H9 (cell line): ENCODE measurements at regions not wholly inside any gene's neighbourhood (a gene's known extent, or its start where the extent isn't known, plus 50 kb on each side); places are given as distances from the start of the nearest gene placed in this dataset.

Experiments
- DNase-seq: peaks from one replicate; pipeline ENCODE4 v3.0.0-alpha.2; 2017
- H2AFZ ChIP-seq: one replicate; pipeline ENCODE4 v1.6.1; 2013; ENCODE audit warnings: mild to moderate bottlenecking, low read length, control low read depth, moderate library complexity
- H2AK5ac ChIP-seq: 2 replicates; pipeline ENCODE4 v1.6.1; 2013; ENCODE audit warnings: low read length, control low read depth, mixed read lengths; ENCODE audit not compliant: insufficient read length
- H2BK120ac ChIP-seq: one replicate; pipeline ENCODE4 v1.6.1; 2013; ENCODE audit warnings: low read depth, mild to moderate bottlenecking, low read length, control low read depth, inconsistent platforms; ENCODE audit not compliant: poor library complexity, severe bottlenecking
- H2BK12ac ChIP-seq: 2 replicates; pipeline ENCODE4 v1.6.1; 2013; ENCODE audit warnings: low read length, control low read depth, mixed read lengths, low read depth; ENCODE audit not compliant: insufficient read length
- H2BK15ac ChIP-seq: 2 replicates; pipeline ENCODE4 v1.6.1; 2013; ENCODE audit warnings: low read depth, low read length, control low read depth
- H2BK20ac ChIP-seq: one replicate; pipeline ENCODE4 v1.6.1; 2013; ENCODE audit warnings: low read depth, mild to moderate bottlenecking, low read length, control low read depth, inconsistent platforms; ENCODE audit not compliant: poor library complexity, severe bottlenecking
- H2BK5ac ChIP-seq: 2 replicates; pipeline ENCODE4 v1.6.1; 2013; ENCODE audit warnings: low read length, control low read depth, mixed read lengths; ENCODE audit not compliant: insufficient read length
- H3K14ac ChIP-seq: 2 replicates; pipeline ENCODE4 v1.6.1; 2013; ENCODE audit warnings: low read length, control low read depth; ENCODE audit not compliant: insufficient read depth
- H3K18ac ChIP-seq: 2 replicates; pipeline ENCODE4 v1.6.1; 2013; ENCODE audit warnings: low read depth, mild to moderate bottlenecking, mixed read lengths, low read length, control low read depth; ENCODE audit not compliant: insufficient read length
- H3K23ac ChIP-seq: 2 replicates; pipeline ENCODE4 v1.6.1; 2013; ENCODE audit warnings: low read length, control low read depth, mixed read lengths, low read depth; ENCODE audit not compliant: insufficient read length
- H3K23me2 ChIP-seq: 2 replicates; pipeline ENCODE4 v1.6.1; 2013; ENCODE audit warnings: low read depth, mild to moderate bottlenecking, mixed read lengths, low read length, control low read depth; ENCODE audit not compliant: insufficient read length, poor library complexity, severe bottlenecking
- H3K27ac ChIP-seq: 2 replicates; pipeline ENCODE4 v1.5.1; 2013; ENCODE audit warnings: low read length, control low read depth, mixed read lengths, low read depth; ENCODE audit not compliant: insufficient read length
- H3K27me3 ChIP-seq: 2 replicates; pipeline ENCODE4 v1.6.1; 2013; ENCODE audit warnings: low read length, control low read depth, inconsistent platforms; ENCODE audit not compliant: insufficient read depth
- H3K4ac ChIP-seq: 2 replicates; pipeline ENCODE4 v1.6.1; 2013; ENCODE audit warnings: low read depth, mild to moderate bottlenecking, control low read depth, inconsistent platforms, low read length, moderate library complexity
- H3K4me1 ChIP-seq: 2 replicates; pipeline ENCODE4 v1.6.1; 2013; ENCODE audit warnings: low read length, control low read depth, inconsistent platforms; ENCODE audit not compliant: insufficient read depth
- H3K4me2 ChIP-seq: 2 replicates; pipeline ENCODE4 v1.6.1; 2013; ENCODE audit warnings: low read length, control low read depth, mixed read lengths; ENCODE audit not compliant: insufficient read length, insufficient read depth
- H3K56ac ChIP-seq: 2 replicates; pipeline ENCODE4 v1.6.1; 2013; ENCODE audit warnings: low read depth, mild to moderate bottlenecking, mixed read lengths, low read length, control low read depth; ENCODE audit not compliant: insufficient read length
- H3K79me1 ChIP-seq: 2 replicates; pipeline ENCODE4 v1.6.1; 2013; ENCODE audit warnings: low read depth, mild to moderate bottlenecking, moderate library complexity, low read length, control low read depth, inconsistent platforms; ENCODE audit not compliant: insufficient read depth, poor library complexity, severe bottlenecking
- H3K79me2 ChIP-seq: 2 replicates; pipeline ENCODE4 v1.6.1; 2013; ENCODE audit warnings: low read length, control low read depth, inconsistent platforms; ENCODE audit not compliant: insufficient read depth
- H3K9ac ChIP-seq: 2 replicates; pipeline ENCODE4 v1.6.1; 2013; ENCODE audit warnings: low read length, control low read depth, mixed read lengths; ENCODE audit not compliant: insufficient read length; ENCODE audit errors: extremely low read depth
- H3K9me3 ChIP-seq: one replicate; pipeline ENCODE4 v1.6.1; 2013; ENCODE audit warnings: low read depth, low read length, inconsistent platforms; ENCODE audit not compliant: control insufficient read depth
- H3T11ph ChIP-seq: one replicate; pipeline ENCODE4 v1.6.1; 2013; ENCODE audit warnings: mild to moderate bottlenecking, low read length, control low read depth, inconsistent platforms
- H4K20me1 ChIP-seq: one replicate; pipeline ENCODE4 v1.6.1; 2013; ENCODE audit not compliant: control insufficient read depth, insufficient read length, insufficient read depth
- H4K5ac ChIP-seq: 2 replicates; pipeline ENCODE4 v1.6.1; 2013; ENCODE audit warnings: low read depth, mild to moderate bottlenecking, mixed read lengths, low read length, control low read depth; ENCODE audit not compliant: insufficient read length
- H4K8ac ChIP-seq: replicated peaks from 2 replicates; pipeline ENCODE4 v1.6.1; 2013; ENCODE audit warnings: low read length, control low read depth, mixed read lengths, low read depth; ENCODE audit not compliant: insufficient read length
- H4K91ac ChIP-seq: 2 replicates; pipeline ENCODE4 v1.6.1; 2013; ENCODE audit warnings: low read depth, mild to moderate bottlenecking, moderate library complexity, mixed read lengths, low read length, control low read depth; ENCODE audit not compliant: insufficient read length
- H3K27ac Mint-ChIP-seq, 3 experiments: 2 replicates in 2 of 3; 3 replicates in 1 of 3; pipeline ENCODE4 v1.8.0; 2020 to 2021; ENCODE audit warnings: mixed read lengths in 3 of 3, mild to moderate bottlenecking in 1 of 3, moderate library complexity in 1 of 3
- H3K27me3 Mint-ChIP-seq: 2 replicates; pipeline ENCODE4 v1.8.0; 2021; ENCODE audit warnings: low read depth, mild to moderate bottlenecking, moderate library complexity, mixed read lengths
- H3K36me3 Mint-ChIP-seq, 3 experiments: 2 replicates in 2 of 3; 3 replicates in 1 of 3; pipeline ENCODE4 v1.8.0; 2020 to 2021; ENCODE audit warnings: low read depth in 3 of 3, mixed read lengths in 3 of 3; ENCODE audit not compliant: insufficient read depth in 1 of 3
- H3K4me1 Mint-ChIP-seq, 2 experiments: 2 replicates each; pipeline ENCODE4 v1.8.0; 2020; ENCODE audit warnings: mixed read lengths in 2 of 2
- H3K4me3 Mint-ChIP-seq, 2 experiments: 2 replicates in 1 of 2; 3 replicates in 1 of 2; pipeline ENCODE4 v1.8.0; 2020 to 2021; ENCODE audit warnings: mild to moderate bottlenecking in 2 of 2, mixed read lengths in 2 of 2, moderate library complexity in 1 of 2
- H3K9me3 Mint-ChIP-seq, 2 experiments: 2 replicates in 1 of 2; 3 replicates in 1 of 2; pipeline ENCODE4 v1.8.0; 2020; ENCODE audit warnings: mild to moderate bottlenecking in 2 of 2, mixed read lengths in 2 of 2, moderate library complexity in 1 of 2
- CTCF ChIP-seq: fragments of 200-600 bp; sonication (generic); conservative IDR thresholded peaks from 3 replicates; pipeline ENCODE4 v1.8.0; 2021; ENCODE audit warnings: antibody characterized with exemption, mild to moderate bottlenecking
- WGBS: extraction: QIAGEN DNeasy Blood & Tissue Kit; methylation state at CpG from one replicate; pipeline ENCODE4 v1.1.7; 2013; ENCODE audit warnings: missing lambda C conversion rate, low lambda C conversion rate, mixed read lengths; ENCODE audit not compliant: insufficient read length; ENCODE audit errors: extremely low coverage; 5-methylcytosine and 5-hydroxymethylcytosine counted together

GRCh38 chr18:8478166-8478967 is 130.9 kb upstream of the RAB12 start:
- Histone ChIP-seq H2BK20ac (no peak overlapping the region), H3T11ph (no peak overlapping the region), H3K27ac (no peak overlapping the region), H2BK120ac (no peak overlapping the region), H2BK5ac (no peak overlapping the region), H3K18ac (no peak overlapping the region), H3K79me2 (no peaks in the 10 kb centered on the region), H3K14ac (no peak overlapping the region), H3K9me3 (no peaks in the 10 kb centered on the region), H4K5ac (no peak overlapping the region), H4K8ac (no peak overlapping the region), H3K23me2 (no peaks in the 10 kb centered on the region), H2AFZ (no peak overlapping the region), H4K20me1 (no peaks in the 10 kb centered on the region), H3K4me1 (no peaks in the 10 kb centered on the region), H2BK15ac (no peak overlapping the region), H3K4ac (no peak overlapping the region), H2AK5ac (no peak overlapping the region), H3K4me2 (no peak overlapping the region), H3K27me3 (no peaks in the 10 kb centered on the region), H3K23ac (no peak overlapping the region), H3K9ac (no peak overlapping the region), H3K79me1 (no peaks in the 10 kb centered on the region), H3K56ac (no peak overlapping the region), H4K91ac (no peak overlapping the region), H2BK12ac (no peak overlapping the region)
- Mint-ChIP-seq H3K27me3 (peaks cover 1% of the 10 kb centered on the region), H3K4me3 (peak overlapping the region in 1 of 2 experiments; percentile 34; a peak in 1 of 5 replicates), H3K9me3 (no peaks in the 10 kb centered on the region; a peak in 2 of 5 replicates), H3K4me1 (peaks cover 5 to 8% of the 10 kb centered on the region in 2 experiments), H3K36me3 (no peaks in the 10 kb centered on the region), H3K27ac (no peak overlapping the region)
- DNase-seq: peak; percentile 89
- TF ChIP-seq CTCF: peak; percentile 83
- no CpG with 5 or more reads among the region's 14 CpGs for WGBS
